HFFc6 (cell line): ENCODE measurements at regions not wholly inside any gene's neighbourhood (a gene's known extent, or its start where the extent isn't known, plus 50 kb on each side); places are given as distances from the start of the nearest gene placed in this dataset.

Experiments
- DNase-seq: peaks from one replicate; pipeline ENCODE4 v3.0.0-alpha.2; 2018
- H3K27ac Mint-ChIP-seq: 2 replicates; pipeline ENCODE4 v1.8.0; 2020; ENCODE audit warnings: mild to moderate bottlenecking, mixed read lengths
- H3K27me3 Mint-ChIP-seq: 2 replicates; pipeline ENCODE4 v1.8.0; 2021; ENCODE audit warnings: mild to moderate bottlenecking, moderate library complexity, mixed read lengths; ENCODE audit not compliant: insufficient read depth
- H3K36me3 Mint-ChIP-seq: 2 replicates; pipeline ENCODE4 v1.8.0; 2021; ENCODE audit warnings: low read depth, mixed read lengths
- H3K4me1 Mint-ChIP-seq: 2 replicates; pipeline ENCODE4 v1.8.0; 2020; ENCODE audit warnings: low read depth, mixed read lengths
- H3K4me3 Mint-ChIP-seq: 2 replicates; pipeline ENCODE4 v1.8.0; 2020; ENCODE audit warnings: mild to moderate bottlenecking, moderate library complexity, mixed read lengths
- H3K9me3 Mint-ChIP-seq: 2 replicates; pipeline ENCODE4 v1.8.0; 2020; ENCODE audit warnings: mild to moderate bottlenecking, mixed read lengths
- CTCF ChIP-seq: fragments of 200-600 bp; sonication (generic); IDR thresholded peaks from 2 replicates; pipeline ENCODE4 v1.5.0; 2021; ENCODE audit warnings: antibody characterized with exemption, mild to moderate bottlenecking

- H3K4me3 Mint-ChIP-seq = no peak overlapping the region
- H3K9me3 Mint-ChIP-seq = no peaks in the 10 kb centered on the region; the same call in 1 of the 2 replicates
- no peak for DNase-seq
- H3K36me3 Mint-ChIP-seq = no peaks in the 10 kb centered on the region
- no peak overlapping the region for H3K27ac Mint-ChIP-seq
- no peak for TF ChIP-seq CTCF
- no peaks in the 10 kb centered on the region for H3K27me3 Mint-ChIP-seq
- H3K4me1 Mint-ChIP-seq = peaks cover 22% of the 10 kb centered on the region; the same call in 1 of the 2 replicates
Observed at GRCh38 chr3:88985491-88985890, 121.9 kb upstream of the EPHA3 start.

- no peak for TF ChIP-seq CTCF
- no peaks in the 10 kb centered on the region; the same call in 1 of the 2 replicates for H3K9me3 Mint-ChIP-seq
Observed at GRCh38 chr3:88986834-88987233, 120.6 kb upstream of the EPHA3 start.

GRCh38 chr3:88987776-88988175 lies 119.6 kb upstream of the EPHA3 start:
- H3K4me3 Mint-ChIP-seq = no peak overlapping the region
- H3K4me1 Mint-ChIP-seq = peaks cover 27% of the 10 kb centered on the region; the same call in 1 of the 2 replicates
- DNase-seq = no peak
- no peaks in the 10 kb centered on the region for H3K36me3 Mint-ChIP-seq
- no peaks in the 10 kb centered on the region for H3K27me3 Mint-ChIP-seq
- no peaks in the 10 kb centered on the region for H3K9me3 Mint-ChIP-seq
- no peak for TF ChIP-seq CTCF
- no peak overlapping the region for H3K27ac Mint-ChIP-seq

More at GRCh38 chr3:88986834-88987233, 120.6 kb upstream of the EPHA3 start:
- Mint-ChIP-seq H3K27ac (no peak overlapping the region), H3K4me1 (peaks cover 27% of the 10 kb centered on the region; the same call in 1 of the 2 replicates), H3K4me3 (no peak overlapping the region), H3K36me3 (no peaks in the 10 kb centered on the region), H3K27me3 (no peaks in the 10 kb centered on the region)
- peak; percentile 65 for DNase-seq

- no peak overlapping the region for H3K4me3 Mint-ChIP-seq
- TF ChIP-seq CTCF = no peak
- H3K27ac Mint-ChIP-seq = no peak overlapping the region
- DNase-seq = no peak
- no peaks in the 10 kb centered on the region for H3K27me3 Mint-ChIP-seq
- no peaks in the 10 kb centered on the region for H3K36me3 Mint-ChIP-seq
- H3K4me1 Mint-ChIP-seq = peaks cover 27% of the 10 kb centered on the region; the same call in 1 of the 2 replicates
- H3K9me3 Mint-ChIP-seq = no peaks in the 10 kb centered on the region
Observed at GRCh38 chr3:88988906-88989305, 118.5 kb upstream of the EPHA3 start.

GRCh38 chr3:88991496-88991895 lies 115.9 kb upstream of the EPHA3 start:
- Mint-ChIP-seq H3K4me3 (no peak overlapping the region), H3K36me3 (no peaks in the 10 kb centered on the region), H3K27me3 (peaks cover 2% of the 10 kb centered on the region; the same call in 1 of the 2 replicates), H3K27ac (no peak overlapping the region), H3K4me1 (peaks cover 24% of the 10 kb centered on the region; the same call in 1 of the 2 replicates), H3K9me3 (no peaks in the 10 kb centered on the region)
- no peak for DNase-seq
- no peak for TF ChIP-seq CTCF

- no peak overlapping the region for H3K4me3 Mint-ChIP-seq
- no peak for TF ChIP-seq CTCF
- no peak for DNase-seq
- no peaks in the 10 kb centered on the region for H3K36me3 Mint-ChIP-seq
- peaks cover 2% of the 10 kb centered on the region; the same call in 1 of the 2 replicates for H3K27me3 Mint-ChIP-seq
- no peaks in the 10 kb centered on the region for H3K4me1 Mint-ChIP-seq
- no peak overlapping the region for H3K27ac Mint-ChIP-seq
- 0 out of 2 replicates have a peak, but pooled peaks cover 4% of the 10 kb centered on the region for H3K9me3 Mint-ChIP-seq
Observed at GRCh38 chr3:88996691-88997090, 110.7 kb upstream of the EPHA3 start.
